CD4-positive, alpha-beta T cell treated with Interferon alpha-2 for 1 hour (primary cell): ENCODE measurements at regions not wholly inside any gene's neighbourhood (a gene's known extent, or its start where the extent isn't known, plus 50 kb on each side); places are given as distances from the start of the nearest gene placed in this dataset.
"Not testable (repeated sequence)": the region's sequence is repeated elsewhere in the genome, so short reads cannot be mapped to it uniquely, and the experiment has no call there.

ENCODE experiments used
- DNase-seq, 2 donors: peaks; one replicate each; pipeline ENCODE4 v3.0.0-alpha.2; 2020 to 2022

- DNase-seq: no peak
Measured at GRCh38 chr5:52255308-52255707, 532.4 kb upstream of the ITGA1 start.

GRCh38 chr5:52262844-52263243 lies 524.9 kb upstream of the ITGA1 start:
- no peak for DNase-seq

GRCh38 chr5:52269401-52269800 lies 518.3 kb upstream of the ITGA1 start:
- DNase-seq: no peak

GRCh38 chr5:52269859-52270258 lies 517.9 kb upstream of the ITGA1 start:
- no peak for DNase-seq

GRCh38 chr5:52275639-52276038 lies 512.1 kb upstream of the ITGA1 start:
- no peak for DNase-seq

GRCh38 chr5:52277101-52277500 lies 510.6 kb upstream of the ITGA1 start:
- DNase-seq: no peak

- DNase-seq: no peak
Measured at GRCh38 chr5:52282647-52283046, 505.1 kb upstream of the ITGA1 start.

- DNase-seq: no peak
Measured at GRCh38 chr5:52283221-52283620, 504.5 kb upstream of the ITGA1 start.

GRCh38 chr5:52300703-52301372 lies 486.9 kb upstream of the ITGA1 start:
- no peak for DNase-seq

GRCh38 chr5:52304816-52305215 lies 482.9 kb upstream of the ITGA1 start:
- not testable (repeated sequence) for DNase-seq

- DNase-seq: no peak
Measured at GRCh38 chr5:52328220-52328806, 459.4 kb upstream of the ITGA1 start.

GRCh38 chr5:52331725-52332124 lies 456.0 kb upstream of the ITGA1 start:
- no peak for DNase-seq

GRCh38 chr5:52334367-52334766 lies 453.3 kb upstream of the ITGA1 start:
- no peak for DNase-seq

- no peak for DNase-seq
Measured at GRCh38 chr5:52339285-52339684, 448.4 kb upstream of the ITGA1 start.

GRCh38 chr5:52342361-52342760 lies 445.4 kb upstream of the ITGA1 start:
- no peak for DNase-seq

GRCh38 chr5:52356311-52356918 lies 431.3 kb upstream of the ITGA1 start:
- no peak for DNase-seq

GRCh38 chr5:52359261-52359660 lies 428.5 kb upstream of the ITGA1 start:
- DNase-seq: no peak

GRCh38 chr5:52360985-52361384 lies 426.7 kb upstream of the ITGA1 start:
- DNase-seq: no peak

GRCh38 chr5:52374286-52374685 lies 413.4 kb upstream of the ITGA1 start:
- no peak for DNase-seq

GRCh38 chr5:52375969-52376368 lies 411.7 kb upstream of the ITGA1 start:
- no peak for DNase-seq

- no peak for DNase-seq
Measured at GRCh38 chr5:52376592-52376991, 411.1 kb upstream of the ITGA1 start.

GRCh38 chr5:52378237-52378636 lies 409.5 kb upstream of the ITGA1 start:
- no peak for DNase-seq

GRCh38 chr5:52388349-52388748 lies 399.4 kb upstream of the ITGA1 start:
- DNase-seq: no peak

GRCh38 chr5:52392321-52392720 lies 395.4 kb upstream of the ITGA1 start:
- DNase-seq: no peak

- DNase-seq: no peak
Measured at GRCh38 chr5:52409835-52410234, 377.9 kb upstream of the ITGA1 start.
